NCI-H524 treated with DMSO at 0.1 percent for 48 hours (cell line): ENCODE measurements at regions not wholly inside any gene's neighbourhood (a gene's known extent, or its start where the extent isn't known, plus 50 kb on each side); places are given as distances from the start of the nearest gene placed in this dataset.
"Not testable (repeated sequence)": the region's sequence is repeated elsewhere in the genome, so short reads cannot be mapped to it uniquely, and the experiment has no call there.

Experiments used
- DNase-seq: peaks from one replicate; lab custom pipeline; 2025; lab: John Stamatoyannopoulos, UW

DNA sequence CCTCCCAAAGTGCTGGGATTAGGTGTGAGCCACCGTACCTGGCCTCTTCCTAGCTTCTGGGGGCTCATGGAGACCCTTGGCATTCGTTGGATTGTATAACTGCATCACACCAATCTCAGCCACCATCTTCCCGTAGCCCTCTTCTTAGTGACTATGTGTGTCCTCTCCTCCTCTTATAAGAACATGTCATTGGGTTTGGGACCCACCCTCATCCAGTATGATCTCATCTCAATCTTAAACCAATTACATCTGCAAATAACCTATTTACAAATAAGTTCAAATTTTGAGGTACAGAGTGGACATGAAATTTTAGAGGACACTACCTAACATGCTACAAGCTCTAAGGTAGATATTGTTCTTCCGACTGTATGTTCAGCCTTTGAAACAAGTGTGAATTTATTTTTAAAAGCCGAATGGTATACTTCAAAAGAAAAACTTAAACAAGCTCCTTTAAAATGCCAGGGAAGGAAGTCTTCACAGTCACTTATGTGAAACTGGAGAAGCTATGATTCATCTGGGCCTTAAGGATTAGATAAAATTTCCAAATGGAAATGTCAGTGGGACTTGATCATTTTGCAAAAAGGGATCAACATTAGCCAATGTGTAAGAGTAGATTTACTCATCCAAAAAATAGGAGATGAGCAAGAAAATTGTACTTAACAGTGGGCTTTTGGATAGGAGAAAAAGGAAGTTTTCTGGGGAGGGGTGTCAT, 225.7 kb downstream of the MEX3B start:
- DNase-seq: no peak

DNA sequence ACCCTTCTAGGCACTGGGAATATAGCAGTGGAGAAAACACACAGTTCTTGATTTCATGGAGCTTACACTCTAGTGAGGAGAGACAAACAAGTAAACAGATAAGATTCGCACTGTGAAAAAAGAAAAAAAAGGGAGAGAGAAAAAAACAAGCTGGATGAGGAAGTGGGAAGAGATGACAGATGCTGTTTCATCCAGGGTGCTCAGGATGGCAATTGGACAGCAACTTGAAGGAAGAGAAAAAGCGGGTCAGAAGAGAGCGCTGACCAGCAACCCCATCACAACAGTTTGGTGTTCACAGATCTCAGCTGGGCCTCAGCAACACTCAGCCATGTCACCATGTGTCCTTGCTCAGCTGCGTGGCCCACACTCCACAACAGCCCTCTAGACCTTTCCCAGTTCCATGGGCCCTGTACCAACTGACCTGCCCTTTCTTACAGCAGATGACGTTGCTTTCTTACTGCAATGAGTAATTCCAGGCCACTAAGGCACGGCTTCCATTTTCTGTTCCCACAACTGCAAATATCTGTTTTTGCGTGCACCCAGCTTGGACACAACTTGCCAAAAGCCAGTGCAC, 230.8 kb downstream of the MEX3B start:
- DNase-seq: no peak

DNA sequence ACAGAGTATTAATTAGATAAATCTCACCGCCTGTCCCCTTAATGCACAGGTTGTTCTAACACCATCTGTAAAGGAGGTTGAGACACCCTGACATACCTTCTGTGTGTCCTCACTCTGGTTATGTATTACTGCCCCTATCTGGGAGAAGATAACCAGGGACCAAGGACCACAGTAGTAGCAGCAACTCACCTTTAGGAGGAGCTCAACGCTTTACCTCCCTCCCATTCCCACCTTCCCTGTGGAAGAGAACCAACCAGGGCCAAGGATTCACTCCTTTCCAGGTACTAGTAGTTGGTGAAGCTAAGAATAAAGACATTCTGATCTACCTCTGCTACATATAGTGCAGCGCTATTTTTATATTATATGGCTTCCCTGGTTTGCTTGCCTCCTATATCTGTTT, 232.6 kb downstream of the MEX3B start:
- peak; percentile 56 for DNase-seq

DNA sequence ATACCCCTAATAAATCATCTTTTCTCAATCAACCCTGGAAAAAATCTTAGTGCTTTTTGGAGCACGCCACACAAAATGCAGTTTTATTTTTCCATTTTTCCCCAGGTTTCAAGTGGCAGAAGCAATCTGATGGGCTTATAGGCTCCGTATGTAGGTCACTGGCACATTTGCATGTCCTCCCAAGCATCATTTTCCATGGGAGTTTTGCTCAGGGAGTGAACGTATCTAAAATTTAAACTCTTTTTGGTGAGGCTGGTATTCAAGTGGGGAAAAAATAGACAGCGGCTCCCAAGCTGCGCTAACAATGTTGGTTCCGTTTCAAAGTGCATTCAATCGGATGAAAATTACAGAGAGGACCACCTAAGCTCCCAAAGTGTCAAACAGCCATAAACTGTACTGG, 233.4 kb downstream of the MEX3B start:
- no peak for DNase-seq

DNA sequence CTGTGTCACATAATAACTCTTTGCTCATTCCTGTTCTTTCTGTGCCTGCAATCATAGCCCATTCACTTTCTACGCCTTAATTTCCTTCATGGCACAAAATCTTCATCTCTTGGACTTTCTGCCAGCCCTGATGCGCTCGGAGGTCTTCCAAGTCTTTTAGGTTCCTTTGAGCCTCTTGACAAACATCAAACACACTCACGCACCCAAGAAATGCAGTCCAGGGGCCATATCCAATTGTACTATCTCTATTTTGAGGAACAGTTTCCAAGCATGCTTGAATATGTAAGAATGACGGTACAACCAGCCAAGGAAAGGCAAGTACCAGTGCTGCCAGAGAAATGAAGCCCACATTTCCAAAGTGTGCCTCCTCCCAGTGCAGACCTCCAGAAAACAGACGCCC, 234.1 kb downstream of the MEX3B start:
- no peak for DNase-seq

DNA sequence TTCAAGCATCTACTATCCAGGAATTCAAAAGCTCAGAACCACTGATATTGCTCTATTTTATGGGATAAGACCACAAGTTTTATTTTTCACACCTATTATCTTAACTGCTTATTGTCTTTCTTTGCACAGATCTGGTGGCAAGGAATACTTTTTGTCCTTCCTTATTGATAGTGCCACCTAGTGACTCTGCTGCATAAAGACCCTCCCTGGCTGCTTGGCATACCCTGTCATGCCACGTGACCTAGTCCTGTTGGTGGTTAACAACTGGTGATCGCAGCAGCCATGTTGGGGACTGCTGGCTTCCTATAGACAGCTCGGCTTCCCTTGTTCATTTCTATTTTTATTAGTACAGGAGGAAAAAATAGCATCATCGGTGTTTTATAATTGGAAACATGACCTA, 236.3 kb downstream of the MEX3B start:
- peak; percentile 87 for DNase-seq

DNA sequence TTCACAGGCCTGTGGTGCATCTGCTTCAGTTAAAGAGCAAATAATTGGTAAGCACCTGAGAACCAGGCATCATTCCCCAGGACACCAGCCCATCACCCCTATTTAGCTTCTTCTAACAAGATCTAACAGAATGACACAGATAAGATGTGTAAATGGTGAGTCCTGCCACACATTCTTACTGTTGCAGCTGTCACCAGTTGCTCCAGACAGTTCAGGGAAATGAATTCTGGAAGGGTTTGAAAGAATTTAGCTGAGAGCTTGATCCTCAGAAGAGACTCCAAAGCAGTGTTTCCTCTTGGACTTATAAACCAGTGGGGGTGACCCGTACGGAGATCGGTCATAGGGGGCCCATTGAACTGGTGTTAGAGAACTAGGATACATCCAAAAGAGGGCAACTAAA, 238.0 kb downstream of the MEX3B start:
- no peak for DNase-seq

DNA sequence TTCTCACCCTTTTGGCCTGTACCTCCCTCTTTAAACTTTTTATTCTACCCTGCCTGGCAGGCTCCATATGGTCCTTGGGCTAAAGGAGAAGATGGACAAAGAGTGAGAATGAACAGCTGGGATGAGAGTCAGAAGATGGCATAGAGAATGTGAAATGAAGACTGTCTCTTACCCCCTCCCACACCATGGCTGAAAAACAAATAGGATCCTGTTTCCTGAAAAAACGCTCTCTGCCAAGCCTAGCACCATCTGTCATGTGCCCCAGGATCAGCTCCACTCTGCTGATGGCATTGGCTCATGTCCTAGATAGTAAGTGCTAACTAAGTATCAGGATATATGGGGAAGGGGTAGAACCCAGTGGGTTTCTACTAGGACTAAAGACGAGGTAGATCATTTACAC, 238.6 kb downstream of the MEX3B start:
- DNase-seq: peak; percentile 87

DNA sequence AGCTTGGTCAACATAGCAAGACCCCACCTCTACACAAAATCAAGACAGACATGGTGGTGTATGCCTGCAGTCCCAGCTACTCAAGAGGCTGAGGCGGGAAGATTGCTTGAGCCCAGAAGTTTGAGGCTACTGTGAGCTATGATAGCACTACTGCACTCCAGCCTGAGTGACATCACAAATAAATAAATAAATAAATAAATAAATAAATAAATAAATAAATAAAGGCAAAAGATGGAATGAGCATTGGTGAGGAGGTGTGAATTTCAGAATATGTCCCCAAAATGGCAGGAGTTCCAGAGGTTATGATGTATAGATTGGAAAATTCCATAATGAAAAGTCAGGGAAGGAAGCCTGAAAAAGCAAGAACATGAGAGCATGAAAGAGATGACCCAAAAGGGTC, 249.9 kb downstream of the MEX3B start:
- DNase-seq: no peak

DNA sequence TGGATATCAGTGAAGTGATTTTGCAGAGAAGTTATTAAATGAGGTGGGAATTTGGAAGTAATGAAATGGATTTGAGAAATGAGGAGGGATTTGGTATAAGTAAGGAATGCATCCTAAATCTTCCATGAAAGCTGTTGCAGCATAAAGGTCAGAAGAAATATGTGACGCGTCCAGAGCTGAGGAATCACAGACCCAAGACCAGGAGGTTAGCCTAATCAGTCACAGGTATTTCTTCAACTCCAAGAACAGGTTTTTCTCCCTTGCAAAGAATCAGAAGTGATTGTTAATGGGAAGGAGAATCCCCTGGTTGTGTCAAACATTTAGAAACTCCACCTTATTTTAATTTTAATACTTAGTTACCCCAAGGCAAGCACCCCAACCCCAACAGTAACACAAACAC, 253.2 kb downstream of the MEX3B start:
- no peak for DNase-seq

DNA sequence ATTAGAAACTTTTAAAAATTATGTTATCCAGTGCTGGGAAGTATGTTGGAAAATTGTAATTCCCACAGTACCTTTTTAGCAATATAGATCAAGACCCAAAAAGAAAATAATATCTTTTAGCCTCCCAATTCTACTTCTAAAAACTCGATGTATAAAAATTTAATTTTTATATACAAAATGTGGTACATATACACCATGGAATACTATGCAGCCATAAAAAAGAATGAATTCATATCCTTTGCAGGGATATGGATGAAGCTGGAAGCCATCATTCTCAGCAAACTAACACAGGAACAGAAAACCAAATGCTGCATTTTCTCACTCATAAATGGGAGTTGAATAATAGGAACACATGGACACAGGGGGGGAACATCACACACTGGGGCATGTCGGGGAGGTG, 254.5 kb downstream of the MEX3B start:
- not testable (repeated sequence) for DNase-seq

DNA sequence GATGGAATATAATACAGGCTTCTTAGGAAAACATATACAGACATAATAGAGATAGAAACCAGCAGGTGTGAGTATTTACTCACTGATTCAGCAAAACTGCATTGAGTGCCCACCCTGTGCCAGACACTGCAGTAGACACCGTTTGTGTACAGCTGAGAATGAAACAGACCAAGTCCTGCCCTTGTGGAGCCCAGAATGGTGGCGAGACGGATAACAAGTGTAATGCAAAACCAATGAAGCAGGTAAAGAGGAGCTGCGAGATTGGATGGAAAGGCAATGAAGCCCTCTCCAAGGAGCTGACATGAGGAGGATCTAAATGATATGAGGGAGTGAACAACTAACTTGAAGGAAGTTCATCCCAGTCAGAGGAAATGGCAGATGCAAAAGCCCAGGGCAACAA, 256.4 kb downstream of the MEX3B start:
- DNase-seq: no peak

DNA sequence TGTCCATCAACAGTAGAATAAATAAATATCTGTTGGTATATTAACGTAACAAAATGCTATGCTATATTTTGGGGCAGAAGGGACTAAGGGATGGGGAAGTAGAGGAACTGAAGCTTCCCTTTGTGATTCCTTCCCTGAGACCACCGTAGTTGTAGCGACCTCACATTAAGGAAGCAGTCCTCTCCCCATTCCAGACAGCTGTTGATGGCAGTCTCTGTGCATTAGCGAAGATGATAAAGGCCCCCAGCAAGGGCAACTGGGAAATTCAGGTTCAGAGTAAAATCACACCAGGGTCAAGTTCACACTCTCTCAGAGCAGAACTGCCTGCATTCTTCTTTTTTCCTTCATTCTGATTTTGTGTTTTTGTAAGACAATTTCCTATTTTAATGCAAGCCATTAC, 259.0 kb downstream of the MEX3B start:
- no peak for DNase-seq

DNA sequence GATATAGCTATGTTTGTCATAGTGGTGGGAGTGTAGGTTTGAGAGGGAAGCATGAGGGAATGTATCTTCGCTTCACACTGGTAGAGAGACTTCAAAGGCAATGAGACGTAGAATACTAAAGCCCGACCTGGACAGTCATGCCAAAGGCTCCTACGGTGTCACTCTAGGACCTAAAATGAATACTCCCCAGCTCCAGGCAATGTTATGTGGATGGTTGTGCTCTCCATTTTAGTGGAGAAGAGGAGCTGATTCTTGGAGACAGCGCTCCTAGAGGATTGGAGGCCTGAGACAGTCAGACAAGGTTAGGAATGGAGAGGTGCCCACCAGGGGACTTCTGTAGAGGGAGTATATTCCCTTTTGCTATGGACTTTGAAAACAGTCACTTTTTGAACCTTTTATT, 260.1 kb downstream of the MEX3B start:
- DNase-seq: no peak

DNA sequence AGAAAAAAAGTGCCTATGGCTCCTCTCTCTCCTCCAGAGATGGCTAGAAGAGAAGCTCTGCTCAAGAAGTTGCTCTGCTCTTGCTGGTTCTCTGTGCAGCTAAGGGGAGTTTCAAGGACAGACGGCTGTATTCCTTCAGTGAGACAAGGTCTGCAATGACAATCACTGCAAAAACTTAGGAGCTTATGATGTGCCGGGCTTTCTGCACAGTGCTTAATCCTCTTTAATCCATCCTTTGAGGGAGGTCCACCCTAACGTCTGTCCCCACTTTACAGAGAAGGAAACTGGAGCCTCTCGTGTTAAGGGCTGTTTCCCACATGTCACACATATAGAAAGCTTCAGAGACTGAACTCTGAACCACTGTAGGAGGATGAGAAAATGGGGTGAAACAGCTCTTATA, 260.6 kb downstream of the MEX3B start:
- peak; percentile 94 for DNase-seq

DNA sequence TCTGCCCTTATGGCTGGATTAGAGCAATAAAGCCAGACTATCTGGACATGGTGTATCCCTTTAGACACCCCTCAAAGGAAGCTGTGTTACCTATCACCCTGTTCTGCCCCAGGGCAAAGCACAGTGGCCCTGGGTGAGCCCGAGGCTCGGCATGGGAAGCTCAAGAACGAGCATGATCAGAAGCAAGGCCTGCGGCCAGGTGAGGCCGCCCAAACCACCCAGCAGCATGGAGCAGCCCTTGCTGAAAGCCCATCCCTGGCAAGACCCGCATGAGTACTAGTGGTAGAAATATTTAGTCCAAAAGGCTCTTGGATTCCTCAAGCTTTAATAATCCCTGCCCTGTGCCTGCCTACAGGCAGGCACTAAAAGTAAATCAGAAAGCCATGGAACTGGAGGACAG, 261.1 kb downstream of the MEX3B start:
- no peak for DNase-seq

DNA sequence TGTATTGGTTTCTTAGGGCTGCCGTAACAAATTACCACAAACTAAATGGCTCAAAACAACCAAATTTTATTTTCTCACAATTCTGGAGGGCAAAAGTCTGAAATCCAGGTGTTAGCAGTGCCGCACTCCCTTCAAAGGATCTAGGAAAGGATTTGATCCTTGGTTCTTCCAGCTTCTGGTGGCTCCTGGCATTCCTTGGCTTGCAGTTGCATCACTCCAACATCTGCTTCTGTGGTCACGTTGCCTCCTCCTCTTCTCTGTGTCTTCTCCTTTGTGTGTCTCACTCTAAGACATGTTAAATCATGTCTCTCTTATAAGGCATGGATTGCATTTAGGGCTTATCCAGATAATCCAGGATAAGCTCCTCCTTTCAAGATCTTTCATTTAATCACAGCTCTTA, 262.2 kb downstream of the MEX3B start:
- no peak for DNase-seq

DNA sequence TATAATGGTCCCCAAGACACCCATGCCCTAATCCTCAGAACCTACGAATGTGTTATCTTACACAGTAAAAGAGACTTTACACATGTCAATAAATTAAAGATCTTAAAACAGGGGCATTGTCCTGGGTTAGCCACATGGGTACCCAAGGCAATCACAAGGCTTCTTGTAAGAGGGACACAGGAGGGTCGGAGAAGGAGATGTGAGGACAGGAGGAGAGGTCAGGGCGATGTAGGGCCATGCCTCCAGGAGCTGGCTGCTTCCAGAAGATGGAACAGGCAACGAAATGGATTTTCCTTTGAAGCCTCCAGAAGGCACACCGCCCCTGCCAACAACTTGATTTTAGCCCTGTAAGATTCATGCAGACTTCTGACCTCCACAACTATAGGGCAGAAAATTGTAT, 262.7 kb downstream of the MEX3B start:
- no peak for DNase-seq

DNA sequence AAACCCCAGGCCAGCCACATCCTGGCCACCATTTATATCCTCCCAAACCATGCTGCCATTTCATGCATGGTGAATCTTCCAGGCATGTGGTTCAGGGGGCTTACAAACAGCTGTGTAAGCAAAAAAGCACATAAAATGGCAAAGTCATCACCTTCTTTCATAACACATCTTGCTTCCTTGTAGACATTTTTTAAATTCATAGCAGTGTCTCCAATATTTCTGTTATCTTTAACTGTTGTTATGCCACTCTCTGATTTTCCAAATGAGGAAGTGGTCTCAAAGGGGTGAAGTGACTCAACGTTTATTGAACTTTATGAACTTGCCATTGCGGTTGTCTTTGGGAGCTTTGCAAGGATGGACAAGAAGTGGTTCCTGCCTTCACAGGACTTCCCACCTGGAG, 264.4 kb downstream of the MEX3B start:
- DNase-seq: no peak

DNA sequence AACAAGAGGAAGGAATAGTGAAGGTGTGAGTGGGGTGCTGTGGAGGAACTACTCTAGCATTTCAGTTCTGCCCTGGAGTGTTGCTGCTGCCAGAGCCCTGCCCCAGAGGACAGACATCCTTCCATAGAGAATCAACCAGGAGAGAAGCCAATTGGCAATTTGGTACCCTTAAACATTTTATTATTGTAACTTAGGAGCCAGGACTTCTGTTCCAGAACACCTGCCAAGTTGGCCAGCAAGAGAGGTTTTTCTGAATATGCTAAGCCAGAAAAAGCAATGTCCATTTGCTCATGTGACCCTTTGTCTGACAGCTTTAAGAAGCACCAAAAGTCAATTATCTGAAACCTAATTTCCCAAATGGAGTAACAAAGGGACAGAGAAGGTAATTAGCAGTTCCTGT, 264.9 kb downstream of the MEX3B start:
- DNase-seq: no peak

DNA sequence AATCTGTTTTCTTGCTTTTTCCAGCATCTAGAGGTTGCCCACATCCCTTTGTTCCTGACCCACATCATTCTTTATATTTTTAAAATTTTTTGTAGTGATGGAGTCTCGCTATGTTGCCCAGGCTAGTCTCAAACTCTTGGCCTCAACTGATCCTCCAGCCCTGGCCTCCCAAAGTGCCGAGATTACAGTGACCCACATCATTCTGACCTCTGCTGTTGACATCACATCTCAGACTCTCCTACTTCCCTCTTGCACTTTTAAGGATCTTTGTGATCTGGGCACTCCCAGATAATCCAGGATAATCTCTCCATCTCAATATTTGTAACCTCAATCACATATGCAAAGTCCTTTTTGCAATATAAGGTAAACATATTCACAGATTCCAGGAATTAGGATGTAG, 266.6 kb downstream of the MEX3B start:
- no peak for DNase-seq

DNA sequence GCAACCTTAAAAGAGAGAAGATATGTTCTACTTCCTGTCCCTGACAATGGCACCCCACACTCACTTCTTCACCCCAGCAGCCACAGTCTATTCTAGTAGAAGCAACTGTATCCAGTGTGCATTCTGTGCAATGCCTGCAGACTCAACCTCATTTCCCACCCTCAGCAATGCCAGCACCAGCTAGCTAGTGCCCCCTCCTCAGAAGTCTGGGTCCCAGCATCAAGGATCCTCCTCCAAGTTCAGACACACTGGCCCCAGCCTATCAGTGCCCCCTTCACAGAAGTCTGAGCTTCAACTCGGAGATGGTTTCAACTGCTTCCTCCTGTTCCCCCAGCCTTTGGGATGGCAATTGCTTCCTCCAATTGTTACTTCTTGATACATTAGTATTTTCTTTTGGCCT, 268.3 kb downstream of the MEX3B start:
- DNase-seq: no peak

DNA sequence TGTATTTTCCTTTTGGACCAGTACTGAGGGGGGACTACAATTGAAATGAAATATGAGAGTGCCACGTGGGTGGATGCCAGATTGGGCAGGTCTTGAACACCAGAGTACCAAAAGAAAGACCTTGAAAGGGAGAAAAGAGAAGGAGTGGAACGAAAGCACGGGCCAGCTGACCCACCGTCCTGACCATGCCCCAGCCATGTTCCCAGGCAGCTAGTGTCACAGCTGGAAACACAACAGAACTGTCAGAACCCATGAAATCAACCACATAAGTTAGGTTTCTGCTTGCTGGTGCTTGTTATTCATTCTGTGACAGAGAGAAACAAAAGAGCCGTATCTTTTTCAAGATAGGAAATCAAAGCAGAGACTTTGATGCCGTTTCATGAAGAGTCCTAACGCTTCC, 268.8 kb downstream of the MEX3B start:
- no peak for DNase-seq

DNA sequence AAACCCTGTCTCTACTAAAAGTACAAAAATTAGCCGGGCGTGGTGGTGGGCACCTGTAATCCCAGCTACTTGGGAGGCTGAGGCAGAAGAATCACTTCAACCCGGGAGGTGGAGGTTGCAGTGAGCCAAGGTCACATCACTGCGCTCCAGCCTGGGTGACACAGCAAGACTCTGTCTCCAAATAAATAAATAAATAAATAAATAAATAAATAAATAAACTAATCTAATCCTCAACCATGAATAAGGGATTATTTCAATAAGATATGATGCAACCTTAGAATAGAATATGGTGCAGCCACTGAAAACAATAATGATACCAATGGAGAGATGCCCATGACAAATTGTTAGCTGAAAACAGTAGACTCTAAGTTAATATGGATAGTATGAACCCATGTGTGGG, 270.0 kb downstream of the MEX3B start:
- not testable (repeated sequence) for DNase-seq
